Adrenal gland (tissue), 9 donors: ENCODE measurements at regions not wholly inside any gene's neighbourhood (a gene's known extent, or its start where the extent isn't known, plus 50 kb on each side); places are given as distances from the start of the nearest gene placed in this dataset.

Experiments
- DNase-seq, 7 donors: peaks; one replicate each; pipeline ENCODE4 v3.0.0-alpha.2; 2019 to 2020
- H3K27ac ChIP-seq, 5 donors: fragments of 200-600 bp; sonication (generic) in 4 of 5; 1 replicate in 3 of 5; 2 replicates in 2 of 5; pipeline versions ENCODE4 v1.5.1 to v1.8.0; 2016 to 2020; ENCODE audit warnings: mild to moderate bottlenecking in 1 of 5
- H3K27me3 ChIP-seq: fragments of 200-600 bp; 2 replicates; pipeline ENCODE4 v1.8.0; 2021
- H3K36me3 ChIP-seq, 2 donors: fragments of 200-600 bp; replicated peaks in 1 of 2; 1 replicate in 1 of 2; 2 replicates in 1 of 2; pipeline versions ENCODE4 v1.5.1 to v1.8.0; 2018 to 2022
- H3K4me1 ChIP-seq, 2 donors: fragments of 200-600 bp; replicated peaks in 1 of 2; 1 replicate in 1 of 2; 2 replicates in 1 of 2; pipeline versions ENCODE4 v1.5.1 to v1.8.0; 2018 to 2021
- H3K4me3 ChIP-seq, 4 donors: fragments of 200-600 bp; sonication (generic) in 3 of 4; one replicate each; pipeline ENCODE4 v1.5.1; 2016 to 2018
- H3K9me3 ChIP-seq, 3 donors: fragments of 200-600 bp; sonication (generic) in 1 of 3; replicated peaks in 1 of 3; 1 replicate in 2 of 3; 2 replicates in 1 of 3; pipeline versions ENCODE4 v1.5.1 to v1.8.0; 2016 to 2021
- POLR2A ChIP-seq, 2 donors: fragments of 450-650 bp; IDR thresholded peaks; one replicate each; pipeline ENCODE4 v1.6.1; 2017; ENCODE audit warnings: antibody characterized with exemption in 2 of 2, mild to moderate bottlenecking in 2 of 2, moderate library complexity in 1 of 2
- WGBS, 4 donors: extraction: QIAGEN DNeasy Blood & Tissue Kit in 2 of 4; methylation state at CpG; one replicate each; pipeline versions ENCODE4 v1.1.5 to v1.1.7; 2013 to 2017; 5-methylcytosine and 5-hydroxymethylcytosine counted together
- intact Hi-C, 2 donors: fragments of 100-400 bp; cut with DNase I; formaldehyde crosslinking; loops; one replicate each; pipeline versions ENCODE4 v1.14.1 to v1.15.0; 2022 to 2023
- TF ChIP-seq, protein P1 (sequence below), 6 experiments: fragments of 450-650 bp in 4 of 6; fragments of 200-600 bp in 2 of 6; sonication (generic) in 1 of 6; IDR thresholded peaks; 1 replicate in 5 of 6; 2 replicates in 1 of 6; pipeline versions ENCODE4 v1.5.1 to v1.8.0; 2016 to 2021; ENCODE audit warnings: antibody characterized with exemption in 6 of 6, mild to moderate bottlenecking in 2 of 6, moderate library complexity in 1 of 6
- donor health status: healthy with polysubstance abuse.
- donor health status: Bipolar disorder and iron deficiency.
- donor health status: DM: yes; HTN: yes; CAD: no.
- donor health status: DM: no; HTN: no; CAD: no.
- donor health status: DM: no; HTN: no; CAD: no.

GRCh38 chr2:21561965-21562364 is 438.2 kb downstream of the TDRD15 start:
- no peak for TF ChIP-seq POLR2A (IDR thresholded peaks at IDR 0.05)
- TF ChIP-seq, protein P1, sequence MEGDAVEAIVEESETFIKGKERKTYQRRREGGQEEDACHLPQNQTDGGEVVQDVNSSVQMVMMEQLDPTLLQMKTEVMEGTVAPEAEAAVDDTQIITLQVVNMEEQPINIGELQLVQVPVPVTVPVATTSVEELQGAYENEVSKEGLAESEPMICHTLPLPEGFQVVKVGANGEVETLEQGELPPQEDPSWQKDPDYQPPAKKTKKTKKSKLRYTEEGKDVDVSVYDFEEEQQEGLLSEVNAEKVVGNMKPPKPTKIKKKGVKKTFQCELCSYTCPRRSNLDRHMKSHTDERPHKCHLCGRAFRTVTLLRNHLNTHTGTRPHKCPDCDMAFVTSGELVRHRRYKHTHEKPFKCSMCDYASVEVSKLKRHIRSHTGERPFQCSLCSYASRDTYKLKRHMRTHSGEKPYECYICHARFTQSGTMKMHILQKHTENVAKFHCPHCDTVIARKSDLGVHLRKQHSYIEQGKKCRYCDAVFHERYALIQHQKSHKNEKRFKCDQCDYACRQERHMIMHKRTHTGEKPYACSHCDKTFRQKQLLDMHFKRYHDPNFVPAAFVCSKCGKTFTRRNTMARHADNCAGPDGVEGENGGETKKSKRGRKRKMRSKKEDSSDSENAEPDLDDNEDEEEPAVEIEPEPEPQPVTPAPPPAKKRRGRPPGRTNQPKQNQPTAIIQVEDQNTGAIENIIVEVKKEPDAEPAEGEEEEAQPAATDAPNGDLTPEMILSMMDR (IDR thresholded peaks at IDR 0.05), result no peak
- Histone ChIP-seq H3K27me3 (no peaks in the 10 kb centered on the region), H3K36me3 (no peaks in the 10 kb centered on the region), H3K4me1 (no peaks in the 10 kb centered on the region), H3K4me3 (no peak overlapping the region), H3K9me3 (no peaks in the 10 kb centered on the region), H3K27ac (no peak overlapping the region)
- intact Hi-C loops, result no loop called here
- no peak for DNase-seq
- 0 to 6% (median 0%) methylated on average over 1 of the region's 1 CpG for WGBS, 4 donors

DNA sequence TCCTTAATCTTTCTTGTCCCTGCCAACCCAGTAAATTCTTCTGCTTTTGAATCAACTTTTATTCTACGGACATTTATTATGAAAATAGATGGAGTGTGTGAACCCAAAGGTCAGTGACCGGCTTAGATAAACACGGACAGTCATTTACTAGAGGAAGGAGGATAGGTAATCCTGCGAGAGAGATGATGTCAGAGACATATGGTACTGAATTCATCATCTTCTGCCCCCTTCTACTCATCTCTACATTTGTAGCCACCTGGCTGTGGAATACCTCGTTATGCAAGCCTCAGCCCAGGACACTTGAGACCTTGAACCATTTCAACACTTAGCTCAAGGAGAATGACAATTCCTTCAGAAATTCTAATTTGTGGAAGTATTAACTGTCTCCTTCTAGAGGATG is 443.6 kb downstream of the TDRD15 start:
- H3K27ac ChIP-seq, result no peak overlapping the region
- H3K4me3 ChIP-seq, result no peak overlapping the region
- no peaks in the 10 kb centered on the region for H3K9me3 ChIP-seq
- no peaks in the 10 kb centered on the region for H3K4me1 ChIP-seq
- WGBS, 4 donors, result 15 to 33% (median 28%) methylated on average over 5 of the region's 5 CpGs
- intact Hi-C loops, result no loop called here
- H3K36me3 ChIP-seq, result no peaks in the 10 kb centered on the region
- no peak for DNase-seq
- TF ChIP-seq POLR2A (IDR thresholded peaks at IDR 0.05), result no peak
- TF ChIP-seq, protein P1 (IDR thresholded peaks at IDR 0.05), result no peak
- no peaks in the 10 kb centered on the region for H3K27me3 ChIP-seq

GRCh38 chr2:21571686-21572085 is 447.9 kb downstream of the TDRD15 start:
- Histone ChIP-seq H3K36me3 (no peaks in the 10 kb centered on the region), H3K4me1 (no peaks in the 10 kb centered on the region), H3K9me3 (no peaks in the 10 kb centered on the region), H3K27ac (no peak overlapping the region), H3K4me3 (no peak overlapping the region), H3K27me3 (no peaks in the 10 kb centered on the region)
- intact Hi-C loops, result no loop called here
- TF ChIP-seq, protein P1 (IDR thresholded peaks at IDR 0.05), result no peak
- no peak for TF ChIP-seq POLR2A (IDR thresholded peaks at IDR 0.05)
- no peak for DNase-seq

DNA sequence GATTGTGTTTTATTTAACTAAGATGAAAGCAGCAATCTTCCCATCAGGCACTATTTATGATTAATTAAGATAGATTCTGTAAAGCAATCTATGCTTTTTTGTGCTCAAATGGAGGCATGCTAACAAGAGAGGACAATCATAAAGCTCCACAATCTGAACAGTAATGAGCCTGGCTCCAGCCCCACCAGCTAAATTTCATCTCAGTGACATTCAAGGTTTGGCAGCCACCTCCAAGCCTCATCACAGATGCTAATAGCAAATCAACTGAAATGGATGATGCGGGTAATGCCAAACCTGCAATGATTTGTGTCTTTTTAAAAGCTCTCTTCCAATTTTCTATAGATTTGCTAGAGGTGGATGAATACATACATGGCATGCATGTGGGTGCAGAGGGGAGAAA is 456.6 kb downstream of the TDRD15 start:
- intact Hi-C loops, result no loop called here
- WGBS, 4 donors, result 73 to 83% (median 77%) methylated on average over 1 of the region's 1 CpG
- H3K27ac ChIP-seq, result no peak overlapping the region
- no peak overlapping the region for H3K4me3 ChIP-seq
- H3K27me3 ChIP-seq, result no peaks in the 10 kb centered on the region
- no peaks in the 10 kb centered on the region for H3K4me1 ChIP-seq
- H3K9me3 ChIP-seq, result no peaks in the 10 kb centered on the region
- TF ChIP-seq, protein P1 (IDR thresholded peaks at IDR 0.05), result no peak
- no peak for TF ChIP-seq POLR2A (IDR thresholded peaks at IDR 0.05)
- no peak for DNase-seq
- H3K36me3 ChIP-seq, result no peaks in the 10 kb centered on the region
